SK-N-SH (cell line): ENCODE measurements at regions not wholly inside any gene's neighbourhood (a gene's known extent, or its start where the extent isn't known, plus 50 kb on each side); places are given as distances from the start of the nearest gene placed in this dataset.

Experiments used
- CTCF ChIA-PET: fragments of 300-600, 350-600 bp; formaldehyde crosslinking; extraction: SDS; loops from one replicate; lab custom pipeline; 2021; lab: Yijun Ruan, JAX
- POLR2A ChIA-PET: fragments of 350-600 bp; sonication (Branson Sonifier 250); formaldehyde crosslinking; extraction: SDS; loops from one replicate; lab custom pipeline; 2020; ENCODE audit warnings: antibody characterized with exemption, inconsistent platforms; lab: Yijun Ruan, JAX
- DNase-seq: peaks from one replicate; pipeline ENCODE4 v3.0.0; 2012
- H2AFZ ChIP-seq: fragments of 200-600 bp; sonication (generic); 2 replicates; pipeline ENCODE4 v1.8.1; 2016; ENCODE audit warnings: antibody characterized with exemption, mild to moderate bottlenecking, low read depth
- H3F3A ChIP-seq: fragments of 200-600 bp; sonication (generic); replicated peaks from 2 replicates; pipeline ENCODE3; 2016; ENCODE audit warnings: antibody characterized with exemption, mild to moderate bottlenecking; ENCODE audit not compliant: insufficient read depth
- H3K27ac ChIP-seq, 2 experiments: fragments of 200-500 bp in 1 of 2; fragments of 200-600 bp in 1 of 2; sonication (Bioruptor generic) in 1 of 2; sonication (generic), shearing (Covaris generic) in 1 of 2; 2 replicates each; pipeline versions ENCODE4 v1.5.1 to v1.6.1; 2014 to 2016; ENCODE audit warnings: low read depth in 2 of 2, inconsistent platforms in 1 of 2, low read length in 1 of 2, mild to moderate bottlenecking in 1 of 2, mixed read lengths in 1 of 2
- H3K27me3 ChIP-seq: fragments of 200-600 bp; sonication (generic), shearing (Covaris generic); 2 replicates; pipeline ENCODE4 v1.6.1; 2016; ENCODE audit warnings: mixed run types; ENCODE audit not compliant: insufficient read depth
- H3K36me3 ChIP-seq, 2 experiments: fragments of 200-500 bp in 1 of 2; fragments of 200-600 bp in 1 of 2; sonication (Bioruptor generic) in 1 of 2; sonication (generic) in 1 of 2; replicated peaks in 1 of 2; 2 replicates each; pipeline versions ENCODE3 to v1.5.1; 2014 to 2016; ENCODE audit warnings: low read length in 1 of 2, mild to moderate bottlenecking in 1 of 2; ENCODE audit not compliant: insufficient read depth in 2 of 2, control insufficient read depth in 1 of 2
- H3K4me1 ChIP-seq, 2 experiments: fragments of 200-500 bp in 1 of 2; fragments of 200-600 bp in 1 of 2; sonication (Bioruptor generic) in 1 of 2; sonication (generic), shearing (Covaris generic) in 1 of 2; 2 replicates each; pipeline versions ENCODE4 v1.5.1 to v1.6.1; 2014 to 2016; ENCODE audit warnings: low read depth in 1 of 2, low read length in 1 of 2, mixed run types in 1 of 2; ENCODE audit not compliant: insufficient read depth in 2 of 2, control insufficient read depth in 1 of 2
- H3K4me2 ChIP-seq: fragments of 200-600 bp; sonication (generic), shearing (Covaris generic); 2 replicates; pipeline ENCODE4 v1.6.1; 2017; ENCODE audit warnings: mixed run types
- H3K4me3 ChIP-seq, 2 experiments: fragments of 200-500 bp in 1 of 2; fragments of 200-600 bp in 1 of 2; sonication (Bioruptor generic) in 1 of 2; sonication (generic), shearing (Covaris generic) in 1 of 2; 2 replicates each; pipeline versions ENCODE4 v1.5.1 to v1.8.1; 2014 to 2016; ENCODE audit warnings: low read depth in 2 of 2, inconsistent platforms in 1 of 2, low read length in 1 of 2, mild to moderate bottlenecking in 1 of 2, mixed read lengths in 1 of 2, moderate library complexity in 1 of 2
- H3K79me2 ChIP-seq: fragments of 200-600 bp; sonication (generic); 2 replicates; pipeline ENCODE4 v1.8.1; 2017; ENCODE audit warnings: mild to moderate bottlenecking; ENCODE audit not compliant: insufficient read depth
- H3K9ac ChIP-seq: fragments of 200-600 bp; sonication (generic); 2 replicates; pipeline ENCODE4 v1.6.1; 2017; ENCODE audit warnings: mixed run types
- H3K9me2 ChIP-seq: fragments of 200-600 bp; sonication (generic); 2 replicates; pipeline ENCODE4 v1.6.1; 2017; ENCODE audit warnings: mixed run types
- H3K9me3 ChIP-seq: fragments of 200-600 bp; sonication (generic); 2 replicates; pipeline ENCODE4 v1.6.1; 2017; ENCODE audit warnings: mixed run types, mild to moderate bottlenecking, moderate library complexity
- H4K20me1 ChIP-seq: fragments of 200-600 bp; sonication (generic); 2 replicates; pipeline ENCODE4 v1.6.1; 2017; ENCODE audit warnings: mild to moderate bottlenecking, mixed run types; ENCODE audit not compliant: insufficient read depth
- CTCF ChIP-seq: fragments of 200-600 bp; sonication (generic); IDR thresholded peaks from 2 replicates; pipeline ENCODE4 v1.6.1; 2017; ENCODE audit warnings: antibody characterized with exemption, mild to moderate bottlenecking, moderate library complexity
- GABPA ChIP-seq: IDR thresholded peaks from 2 replicates; pipeline ENCODE4 v1.4.0; 2012; ENCODE audit warnings: low read depth, mild to moderate bottlenecking
- IRF3 ChIP-seq: fragments of 150-350 bp; IDR thresholded peaks from 2 replicates; pipeline ENCODE4 v1.6.1; 2016; ENCODE audit warnings: mild to moderate bottlenecking, low read depth, low read length
- JUND ChIP-seq: IDR thresholded peaks from 2 replicates; pipeline ENCODE4 v1.4.0; 2012
- NRF1 ChIP-seq: IDR thresholded peaks from 2 replicates; pipeline ENCODE4 v1.6.1; 2012; ENCODE audit warnings: low read depth, mild to moderate bottlenecking, low read length
- PBX3 ChIP-seq: IDR thresholded peaks from 2 replicates; pipeline ENCODE4; 2012
- POLR2AphosphoS5 ChIP-seq: IDR thresholded peaks from 2 replicates; pipeline ENCODE4 v1.6.1; 2012; ENCODE audit warnings: low read depth, low read length
- RAD21 ChIP-seq: IDR thresholded peaks from 2 replicates; pipeline ENCODE4 v1.6.1; 2012; ENCODE audit warnings: mild to moderate bottlenecking, low read length
- RCOR1 ChIP-seq: fragments of 150-350 bp; IDR thresholded peaks from 2 replicates; pipeline ENCODE4 v1.6.1; 2017; ENCODE audit warnings: antibody characterized with exemption, low read length
- REST ChIP-seq: IDR thresholded peaks from 2 replicates; pipeline ENCODE4 v1.6.1; 2012; ENCODE audit warnings: mild to moderate bottlenecking, low read depth, low read length, moderate library complexity
- RFX5 ChIP-seq: IDR thresholded peaks from 2 replicates; pipeline ENCODE4 v1.6.1; 2012; ENCODE audit warnings: mild to moderate bottlenecking, improper control_type of control experiment, low read length
- RXRA ChIP-seq: IDR thresholded peaks from 2 replicates; pipeline ENCODE4 v1.4.0; 2012; ENCODE audit warnings: low read depth, mild to moderate bottlenecking, borderline replicate concordance
- SIN3A ChIP-seq: IDR thresholded peaks from 2 replicates; pipeline ENCODE4 v1.6.1; 2012; ENCODE audit warnings: low read depth, mild to moderate bottlenecking, low read length, moderate library complexity, borderline replicate concordance
- TCF12 ChIP-seq: IDR thresholded peaks from 2 replicates; pipeline ENCODE4 v1.4.0; 2012
- TEAD4 ChIP-seq: IDR thresholded peaks from 2 replicates; pipeline ENCODE4 v1.4.0; 2012; ENCODE audit warnings: mild to moderate bottlenecking, borderline replicate concordance; ENCODE audit not compliant: insufficient read depth
- ZBTB33 ChIP-seq: IDR thresholded peaks from 2 replicates; pipeline ENCODE4 v1.4.0; 2012; ENCODE audit warnings: low read depth, borderline replicate concordance
- WGBS: methylation state at CpG from one replicate; pipeline ENCODE4 v1.1.6; 2017; ENCODE audit warnings: low lambda C conversion rate; 5-methylcytosine and 5-hydroxymethylcytosine counted together

GRCh38 chr1:36693161-36693525 is 210.4 kb upstream of the CSF3R start:
- no peaks in the 10 kb centered on the region for H3K9me3 ChIP-seq
- WGBS: 18% methylated on average over 6 of the region's 6 CpGs

More at GRCh38 chr1:36693161-36693525, 210.4 kb upstream of the CSF3R start:
- TF ChIP-seq JUND (no peak), CTCF (no peak), TEAD4 (no peak), REST (no peak), GABPA (no peak), RAD21 (no peak), RCOR1 (no peak), NRF1 (no peak), IRF3 (no peak), POLR2AphosphoS5 (no peak), TCF12 (no peak), PBX3 (no peak), SIN3A (no peak), RXRA (no peak), ZBTB33 (no peak), RFX5 (no peak)
- Histone ChIP-seq H3K27ac (no peak overlapping the region), H2AFZ (no peak overlapping the region), H3K4me1 (no peaks in the 10 kb centered on the region; a peak in 1 of 4 replicates), H3K9me2 (no peaks in the 10 kb centered on the region), H3K27me3 (no peaks in the 10 kb centered on the region), H3F3A (no peaks in the 10 kb centered on the region), H3K9ac (no peak overlapping the region), H3K4me3 (no peak overlapping the region), H3K4me2 (no peak overlapping the region), H3K79me2 (no peaks in the 10 kb centered on the region), H3K36me3 (no peaks in the 10 kb centered on the region), H4K20me1 (no peaks in the 10 kb centered on the region)
- CTCF ChIA-PET: interaction anchor here (1.4 to 3.3 kb wide), 2 partner anchors 84 to 117 kb away, joined by 5 to 11 read pairs; no protein-coding TSS in a partner anchor
- POLR2A ChIA-PET: no interaction called here
- no peak for DNase-seq
